ENCODE measurements at regions not wholly inside any gene's neighbourhood (a gene's known extent, or its start where the extent isn't known, plus 50 kb on each side); places are given as distances from the start of the nearest gene placed in this dataset.
A peak's percentile ranks its signal among the peaks of the same experiment; 100 is the strongest.

- TF ChIP-seq, protein P1, sequence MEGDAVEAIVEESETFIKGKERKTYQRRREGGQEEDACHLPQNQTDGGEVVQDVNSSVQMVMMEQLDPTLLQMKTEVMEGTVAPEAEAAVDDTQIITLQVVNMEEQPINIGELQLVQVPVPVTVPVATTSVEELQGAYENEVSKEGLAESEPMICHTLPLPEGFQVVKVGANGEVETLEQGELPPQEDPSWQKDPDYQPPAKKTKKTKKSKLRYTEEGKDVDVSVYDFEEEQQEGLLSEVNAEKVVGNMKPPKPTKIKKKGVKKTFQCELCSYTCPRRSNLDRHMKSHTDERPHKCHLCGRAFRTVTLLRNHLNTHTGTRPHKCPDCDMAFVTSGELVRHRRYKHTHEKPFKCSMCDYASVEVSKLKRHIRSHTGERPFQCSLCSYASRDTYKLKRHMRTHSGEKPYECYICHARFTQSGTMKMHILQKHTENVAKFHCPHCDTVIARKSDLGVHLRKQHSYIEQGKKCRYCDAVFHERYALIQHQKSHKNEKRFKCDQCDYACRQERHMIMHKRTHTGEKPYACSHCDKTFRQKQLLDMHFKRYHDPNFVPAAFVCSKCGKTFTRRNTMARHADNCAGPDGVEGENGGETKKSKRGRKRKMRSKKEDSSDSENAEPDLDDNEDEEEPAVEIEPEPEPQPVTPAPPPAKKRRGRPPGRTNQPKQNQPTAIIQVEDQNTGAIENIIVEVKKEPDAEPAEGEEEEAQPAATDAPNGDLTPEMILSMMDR (conservative IDR thresholded peaks at IDR 0.05), result peak; percentile 19; the same call in 1 of the 2 replicates
- TF ChIP-seq ZFX (IDR thresholded peaks at IDR 0.05), result no peak
- no peak overlapping the region for H3K27ac ChIP-seq
These were observed 223.4 kb upstream of the FAM174A start for GRCh38 chr5:100311806-100312205.

GRCh38 chr5:100306000-100306399 lies 229.2 kb upstream of the FAM174A start:
- TF ChIP-seq, protein P1 (conservative IDR thresholded peaks at IDR 0.05), result no peak
- no peak for TF ChIP-seq ZFX (IDR thresholded peaks at IDR 0.05)
- no peak overlapping the region for H3K27ac ChIP-seq

DNA sequence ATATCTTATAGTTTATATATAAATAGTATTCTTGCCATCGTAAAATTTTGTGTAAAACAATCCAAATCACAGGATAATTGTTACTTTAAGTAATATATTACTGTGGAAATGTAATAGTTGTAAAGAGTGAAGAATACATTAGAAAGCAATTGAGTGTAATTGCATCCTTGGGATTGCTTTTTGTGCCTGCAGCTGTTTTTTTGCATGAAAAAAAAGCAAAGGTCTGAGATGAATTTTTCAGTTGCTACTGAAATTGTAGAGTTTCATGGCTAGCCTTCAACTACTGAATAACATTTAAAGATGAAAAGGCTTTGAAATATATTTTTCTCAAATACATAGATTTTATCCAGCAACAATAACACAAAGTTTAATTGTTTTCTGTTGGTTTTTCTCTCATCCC lies 232.0 kb upstream of the FAM174A start:
- H3K27ac ChIP-seq, result no peak overlapping the region
- no peak for TF ChIP-seq ZFX (IDR thresholded peaks at IDR 0.05)
- TF ChIP-seq, protein P1 (conservative IDR thresholded peaks at IDR 0.05), result no peak

GRCh38 chr5:100299261-100299660 lies 235.9 kb upstream of the FAM174A start:
- no peak overlapping the region for H3K27ac ChIP-seq
- TF ChIP-seq, protein P1 (conservative IDR thresholded peaks at IDR 0.05), result no peak
- no peak for TF ChIP-seq ZFX (IDR thresholded peaks at IDR 0.05)

DNA sequence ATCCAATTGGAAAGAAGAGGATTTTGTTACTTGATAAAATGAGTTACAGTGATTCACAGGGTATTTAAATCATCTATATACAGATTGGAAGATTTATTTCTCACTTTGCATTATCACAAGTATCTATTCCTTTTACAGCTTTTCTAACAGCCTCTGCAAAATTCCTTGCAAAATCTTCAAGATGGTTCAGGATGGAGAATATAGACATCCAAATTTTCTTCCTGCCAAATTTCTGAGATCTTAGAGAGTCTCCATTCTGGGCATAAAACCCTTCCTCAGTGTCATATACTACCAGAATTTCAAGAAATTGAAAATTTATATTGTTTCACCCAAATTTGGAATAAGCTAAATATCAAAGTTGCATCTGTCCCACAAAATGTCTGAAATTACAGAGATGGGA lies 259.1 kb upstream of the FAM174A start:
- no peak for TF ChIP-seq ZFX (IDR thresholded peaks at IDR 0.05)
- TF ChIP-seq, protein P1 (conservative IDR thresholded peaks at IDR 0.05), result no peak
- no peak overlapping the region for H3K27ac ChIP-seq

GRCh38 chr5:100275631-100276030 lies 259.5 kb upstream of the FAM174A start:
- TF ChIP-seq, protein P1 (conservative IDR thresholded peaks at IDR 0.05), result no peak
- no peak for TF ChIP-seq ZFX (IDR thresholded peaks at IDR 0.05)
- no peak overlapping the region for H3K27ac ChIP-seq

GRCh38 chr5:100273846-100274580 lies 261.2 kb upstream of the FAM174A start:
- TF ChIP-seq, protein P1 (conservative IDR thresholded peaks at IDR 0.05), result no peak
- no peak for TF ChIP-seq ZFX (IDR thresholded peaks at IDR 0.05)
- no peak overlapping the region for H3K27ac ChIP-seq

Data from C4-2B (cell line).